Neural cell (in vitro differentiated cells): ENCODE measurements at regions not wholly inside any gene's neighbourhood (a gene's known extent, or its start where the extent isn't known, plus 50 kb on each side); places are given as distances from the start of the nearest gene placed in this dataset.

Experiments
- H2AFZ ChIP-seq: fragments of 200-600, 300-800 bp; sonication (generic), shearing (Covaris generic); 2 replicates; pipeline ENCODE4 v1.6.0; 2014; ENCODE audit warnings: low read depth, mild to moderate bottlenecking, antibody characterized with exemption, low read length, moderate library complexity
- H3F3A ChIP-seq: fragments of 200-600 bp; shearing (Covaris generic); 2 replicates; pipeline ENCODE4 v1.6.1; 2016; ENCODE audit warnings: mild to moderate bottlenecking, moderate library complexity, mixed read lengths, antibody characterized with exemption, low read length; ENCODE audit not compliant: insufficient read depth, poor library complexity, severe bottlenecking
- H3K27ac ChIP-seq: fragments of 200-600, 300-800 bp; sonication (generic), shearing (Covaris generic); 2 replicates; pipeline ENCODE4 v1.5.1; 2014; ENCODE audit warnings: mild to moderate bottlenecking, low read length, moderate library complexity
- H3K27me3 ChIP-seq: fragments of 300-800, 200-600 bp; sonication (generic), shearing (Covaris generic); 2 replicates; pipeline ENCODE4 v1.6.0; 2014; ENCODE audit warnings: mild to moderate bottlenecking, low read depth, low read length, moderate library complexity; ENCODE audit not compliant: insufficient read depth
- H3K36me3 ChIP-seq: fragments of 300-800, 200-600 bp; sonication (generic), shearing (Covaris generic); 2 replicates; pipeline ENCODE4 v1.5.1; 2014; ENCODE audit warnings: mild to moderate bottlenecking, antibody characterized with exemption, low read length, moderate library complexity; ENCODE audit not compliant: insufficient read depth
- H3K4me2 ChIP-seq: fragments of 300-800, 200-600 bp; sonication (generic), shearing (Covaris generic); 2 replicates; pipeline ENCODE4 v1.6.0; 2014; ENCODE audit warnings: mild to moderate bottlenecking, low read length
- H3K4me3 ChIP-seq: fragments of 300-800, 200-600 bp; sonication (generic), shearing (Covaris generic); 2 replicates; pipeline ENCODE4 v1.5.1; 2014; ENCODE audit warnings: mild to moderate bottlenecking, low read length, moderate library complexity
- H3K79me2 ChIP-seq: fragments of 200-600 bp; shearing (Covaris generic); replicated peaks from 2 replicates; pipeline ENCODE4 v1.6.0; 2014; ENCODE audit warnings: mild to moderate bottlenecking, low read length, moderate library complexity; ENCODE audit not compliant: insufficient read depth
- H3K9ac ChIP-seq: fragments of 300-800, 200-600 bp; sonication (generic), shearing (Covaris generic); 2 replicates; pipeline ENCODE4 v1.6.1; 2016; ENCODE audit warnings: mild to moderate bottlenecking, low read length, mixed read lengths
- H3K9me2 ChIP-seq: fragments of 200-600 bp; shearing (Covaris generic); 2 replicates; pipeline ENCODE4 v1.6.1; 2016; ENCODE audit warnings: mild to moderate bottlenecking, low read length, mixed read lengths; ENCODE audit not compliant: insufficient read depth
- H3K9me3 ChIP-seq: fragments of 200-600, 300-800 bp; sonication (generic), shearing (Covaris generic); 2 replicates; pipeline ENCODE4 v1.6.1; 2016; ENCODE audit warnings: mild to moderate bottlenecking, mixed run types, low read length, moderate library complexity, mixed read lengths
- H4K20me1 ChIP-seq: fragments of 200-600 bp; shearing (Covaris generic); 2 replicates; pipeline ENCODE4 v1.6.1; 2016; ENCODE audit warnings: mild to moderate bottlenecking, mixed run types; ENCODE audit not compliant: insufficient read depth
- CTCF ChIP-seq: fragments of 450-650 bp; IDR thresholded peaks from 2 replicates; pipeline ENCODE4 v1.5.1; 2014; ENCODE audit warnings: antibody characterized with exemption, mild to moderate bottlenecking, moderate library complexity; ENCODE audit not compliant: poor library complexity, severe bottlenecking
- EP300 ChIP-seq: fragments of 450-650 bp; conservative IDR thresholded peaks from 2 replicates; pipeline ENCODE4 v1.6.1; 2014; ENCODE audit warnings: antibody characterized with exemption, mild to moderate bottlenecking, moderate library complexity; ENCODE audit not compliant: poor library complexity, severe bottlenecking
- EZH2 ChIP-seq: fragments of 200-600, 300-800 bp; shearing (Covaris generic), sonication (generic); IDR thresholded peaks from 2 replicates; pipeline ENCODE4 v1.6.1; 2014; ENCODE audit warnings: antibody characterized with exemption, low read length, borderline replicate concordance, mild to moderate bottlenecking; ENCODE audit not compliant: insufficient read depth, poor library complexity, severe bottlenecking
- MXI1 ChIP-seq: fragments of 450-650 bp; conservative IDR thresholded peaks from 2 replicates; pipeline ENCODE4 v1.6.1; 2014; ENCODE audit warnings: antibody characterized with exemption, mild to moderate bottlenecking; ENCODE audit not compliant: poor library complexity, severe bottlenecking
- POLR2AphosphoS5 ChIP-seq: IDR thresholded peaks from 2 replicates; pipeline ENCODE4 v1.6.1; 2012
- RAD21 ChIP-seq: fragments of 450-650 bp; conservative IDR thresholded peaks from 2 replicates; pipeline ENCODE4 v1.6.1; 2014; ENCODE audit warnings: antibody characterized with exemption, mild to moderate bottlenecking, moderate library complexity
- REST ChIP-seq: IDR thresholded peaks from 2 replicates; pipeline ENCODE4 v1.6.1; 2012; ENCODE audit warnings: borderline replicate concordance
- SMC3 ChIP-seq: fragments of 450-650 bp; conservative IDR thresholded peaks from 2 replicates; pipeline ENCODE4 v1.6.1; 2014; ENCODE audit warnings: antibody characterized with exemption, mild to moderate bottlenecking, moderate library complexity; ENCODE audit not compliant: poor library complexity
- TAF1 ChIP-seq: IDR thresholded peaks from 2 replicates; pipeline ENCODE4 v1.6.1; 2012; ENCODE audit warnings: low read depth

- Histone ChIP-seq H3K4me3 (no peak overlapping the region), H3K9ac (no peak overlapping the region), H3F3A (no peaks in the 10 kb centered on the region)
These were observed 1594.5 kb upstream of the PCDH20 start for GRCh38 chr13:63010072-63010658.

GRCh38 chr13:63005625-63006024 is 1590.0 kb upstream of the PCDH20 start:
- Histone ChIP-seq H3K27ac (no peak overlapping the region), H4K20me1 (no peaks in the 10 kb centered on the region), H3K27me3 (no peaks in the 10 kb centered on the region), H3K79me2 (no peaks in the 10 kb centered on the region), H3F3A (no peaks in the 10 kb centered on the region), H2AFZ (no peak overlapping the region), H3K9me2 (no peaks in the 10 kb centered on the region), H3K9ac (no peak overlapping the region), H3K4me2 (no peak overlapping the region), H3K9me3 (peaks cover 10% of the 10 kb centered on the region), H3K4me3 (no peak overlapping the region), H3K36me3 (no peaks in the 10 kb centered on the region)
- TF ChIP-seq POLR2AphosphoS5 (no peak), EP300 (no peak), TAF1 (no peak), SMC3 (no peak), REST (no peak), EZH2 (no peak)

More at GRCh38 chr13:63010072-63010658, 1594.5 kb upstream of the PCDH20 start:
- H4K20me1 ChIP-seq, result no peaks in the 10 kb centered on the region
- no peaks in the 10 kb centered on the region for H3K79me2 ChIP-seq
- no peaks in the 10 kb centered on the region for H3K36me3 ChIP-seq
- no peak overlapping the region for H3K4me2 ChIP-seq
- H3K27ac ChIP-seq, result no peak overlapping the region
- no peaks in the 10 kb centered on the region for H3K27me3 ChIP-seq
- TF ChIP-seq SMC3 (no peak), MXI1 (no peak), POLR2AphosphoS5 (no peak), TAF1 (no peak), EZH2 (no peak), EP300 (no peak), CTCF (no peak), RAD21 (no peak), REST (no peak)
- no peaks in the 10 kb centered on the region for H3K9me2 ChIP-seq
- H3K9me3 ChIP-seq, result peaks cover 16% of the 10 kb centered on the region
- H2AFZ ChIP-seq, result no peak overlapping the region
